IPS-20b (cell line): ENCODE measurements at regions not wholly inside any gene's neighbourhood (a gene's known extent, or its start where the extent isn't known, plus 50 kb on each side); places are given as distances from the start of the nearest gene placed in this dataset.
"Not testable (repeated sequence)": the region's sequence is repeated elsewhere in the genome, so short reads cannot be mapped to it uniquely, and the experiment has no call there.

Experiments used
- H3K27ac ChIP-seq: one replicate; pipeline ENCODE4 v1.5.1; 2013; ENCODE audit warnings: low read length
- H3K27me3 ChIP-seq: 2 replicates; pipeline ENCODE4 v1.6.1; 2013; ENCODE audit warnings: mild to moderate bottlenecking, low read length, inconsistent platforms; ENCODE audit not compliant: insufficient read depth
- H3K36me3 ChIP-seq: 2 replicates; pipeline ENCODE4 v1.6.1; 2013; ENCODE audit warnings: low read depth, mild to moderate bottlenecking, inconsistent platforms, low read length, moderate library complexity; ENCODE audit not compliant: insufficient read depth
- H3K4me1 ChIP-seq: 2 replicates; pipeline ENCODE4 v1.6.1; 2013; ENCODE audit warnings: mild to moderate bottlenecking, control low read depth, inconsistent platforms, low read length, moderate library complexity; ENCODE audit not compliant: insufficient read depth
- H3K4me3 ChIP-seq: 2 replicates; pipeline ENCODE4 v1.5.1; 2013; ENCODE audit warnings: mild to moderate bottlenecking, low read length, inconsistent platforms
- H3K9ac ChIP-seq: 2 replicates; pipeline ENCODE4 v1.6.1; 2013; ENCODE audit warnings: low read depth, mild to moderate bottlenecking, inconsistent platforms, low read length, moderate library complexity
- H3K9me3 ChIP-seq: 2 replicates; pipeline ENCODE4 v1.6.1; 2013; ENCODE audit warnings: mild to moderate bottlenecking, low read depth, low read length, inconsistent platforms; ENCODE audit not compliant: insufficient read depth

DNA sequence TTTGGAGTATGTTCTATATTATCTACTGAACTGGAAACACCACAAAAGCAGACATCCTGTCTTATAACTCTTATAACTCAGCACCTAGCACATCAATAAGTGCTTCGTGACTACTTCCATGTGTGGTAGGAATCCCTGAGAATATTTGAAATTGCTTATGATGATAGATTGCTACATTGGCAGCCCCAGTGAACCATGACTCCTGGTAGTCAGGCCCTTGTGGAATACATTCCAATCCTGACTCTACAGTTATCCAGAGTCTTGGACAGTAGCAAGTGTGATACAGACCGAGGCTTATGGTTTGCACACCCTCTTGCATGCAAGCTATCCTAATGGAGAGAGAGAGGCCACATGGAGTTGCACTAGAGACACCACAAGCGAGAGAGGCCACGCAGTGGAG lies 59.5 kb upstream of the PHF21A start:
- no peaks in the 10 kb centered on the region for H3K9me3 ChIP-seq
- no peaks in the 10 kb centered on the region for H3K36me3 ChIP-seq
- no peaks in the 10 kb centered on the region; the same call in 1 of the 2 replicates for H3K27me3 ChIP-seq
- H3K4me1 ChIP-seq, result no peaks in the 10 kb centered on the region
- no peak overlapping the region for H3K4me3 ChIP-seq
- no peak overlapping the region for H3K9ac ChIP-seq
- no peak overlapping the region for H3K27ac ChIP-seq

DNA sequence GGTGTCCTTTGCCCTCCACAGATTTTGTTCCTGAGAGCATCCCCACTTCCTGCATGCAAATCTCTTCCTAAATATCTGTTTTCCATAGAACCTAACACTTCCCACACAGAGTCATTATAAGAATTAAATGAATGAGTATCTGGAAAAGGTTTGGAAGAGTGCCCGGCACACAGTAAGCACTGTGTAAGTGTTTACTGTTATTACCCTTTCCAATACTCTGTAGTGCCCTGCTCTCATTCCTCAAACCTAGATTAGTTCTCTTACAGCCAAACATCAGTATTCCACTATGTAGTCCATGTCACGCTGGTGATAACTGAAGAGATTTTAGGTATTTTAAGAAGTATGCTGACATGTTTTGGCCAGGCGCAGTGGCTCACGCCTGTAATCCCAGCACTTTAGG lies 57.3 kb upstream of the PHF21A start:
- H3K27me3 ChIP-seq, result no peaks in the 10 kb centered on the region; the same call in 1 of the 2 replicates
- H3K36me3 ChIP-seq, result no peaks in the 10 kb centered on the region
- H3K9me3 ChIP-seq, result no peaks in the 10 kb centered on the region
- no peak overlapping the region for H3K9ac ChIP-seq
- H3K27ac ChIP-seq, result no peak overlapping the region
- no peaks in the 10 kb centered on the region for H3K4me1 ChIP-seq
- H3K4me3 ChIP-seq, result no peak overlapping the region

- Histone ChIP-seq H3K27ac (no peak overlapping the region), H3K27me3 (no peaks in the 10 kb centered on the region; the same call in 1 of the 2 replicates), H3K4me1 (no peaks in the 10 kb centered on the region), H3K4me3 (no peak overlapping the region), H3K9ac (no peak overlapping the region), H3K36me3 (no peaks in the 10 kb centered on the region), H3K9me3 (no peaks in the 10 kb centered on the region)
Observed at GRCh38 chr11:46176421-46176820, 55.2 kb upstream of the PHF21A start.

GRCh38 chr11:46175401-46176002 lies 54.2 kb upstream of the PHF21A start:
- H3K9ac ChIP-seq, result no peak overlapping the region
- no peaks in the 10 kb centered on the region for H3K4me1 ChIP-seq
- no peaks in the 10 kb centered on the region for H3K9me3 ChIP-seq
- H3K36me3 ChIP-seq, result no peaks in the 10 kb centered on the region
- H3K27ac ChIP-seq, result no peak overlapping the region
- no peak overlapping the region for H3K4me3 ChIP-seq
- no peaks in the 10 kb centered on the region; the same call in 1 of the 2 replicates for H3K27me3 ChIP-seq

GRCh38 chr11:46171693-46172092 lies 50.4 kb upstream of the PHF21A start:
- not testable (repeated sequence) for H3K4me1 ChIP-seq, H3K27ac ChIP-seq, H3K27me3 ChIP-seq, H3K36me3 ChIP-seq, H3K9me3 ChIP-seq, H3K9ac ChIP-seq, H3K4me3 ChIP-seq
